H9 (cell line): ENCODE measurements at regions not wholly inside any gene's neighbourhood (a gene's known extent, or its start where the extent isn't known, plus 50 kb on each side); places are given as distances from the start of the nearest gene placed in this dataset.

Experiments used
- DNase-seq: peaks from one replicate; pipeline ENCODE4 v3.0.0-alpha.2; 2017
- H2AFZ ChIP-seq: one replicate; pipeline ENCODE4 v1.6.1; 2013; ENCODE audit warnings: mild to moderate bottlenecking, low read length, control low read depth, moderate library complexity
- H2AK5ac ChIP-seq: 2 replicates; pipeline ENCODE4 v1.6.1; 2013; ENCODE audit warnings: low read length, control low read depth, mixed read lengths; ENCODE audit not compliant: insufficient read length
- H2BK120ac ChIP-seq: one replicate; pipeline ENCODE4 v1.6.1; 2013; ENCODE audit warnings: low read depth, mild to moderate bottlenecking, low read length, control low read depth, inconsistent platforms; ENCODE audit not compliant: poor library complexity, severe bottlenecking
- H2BK12ac ChIP-seq: 2 replicates; pipeline ENCODE4 v1.6.1; 2013; ENCODE audit warnings: low read length, control low read depth, mixed read lengths, low read depth; ENCODE audit not compliant: insufficient read length
- H2BK15ac ChIP-seq: 2 replicates; pipeline ENCODE4 v1.6.1; 2013; ENCODE audit warnings: low read depth, low read length, control low read depth
- H2BK20ac ChIP-seq: one replicate; pipeline ENCODE4 v1.6.1; 2013; ENCODE audit warnings: low read depth, mild to moderate bottlenecking, low read length, control low read depth, inconsistent platforms; ENCODE audit not compliant: poor library complexity, severe bottlenecking
- H2BK5ac ChIP-seq: 2 replicates; pipeline ENCODE4 v1.6.1; 2013; ENCODE audit warnings: low read length, control low read depth, mixed read lengths; ENCODE audit not compliant: insufficient read length
- H3K14ac ChIP-seq: 2 replicates; pipeline ENCODE4 v1.6.1; 2013; ENCODE audit warnings: low read length, control low read depth; ENCODE audit not compliant: insufficient read depth
- H3K18ac ChIP-seq: 2 replicates; pipeline ENCODE4 v1.6.1; 2013; ENCODE audit warnings: low read depth, mild to moderate bottlenecking, mixed read lengths, low read length, control low read depth; ENCODE audit not compliant: insufficient read length
- H3K23ac ChIP-seq: 2 replicates; pipeline ENCODE4 v1.6.1; 2013; ENCODE audit warnings: low read length, control low read depth, mixed read lengths, low read depth; ENCODE audit not compliant: insufficient read length
- H3K23me2 ChIP-seq: 2 replicates; pipeline ENCODE4 v1.6.1; 2013; ENCODE audit warnings: low read depth, mild to moderate bottlenecking, mixed read lengths, low read length, control low read depth; ENCODE audit not compliant: insufficient read length, poor library complexity, severe bottlenecking
- H3K27ac ChIP-seq: 2 replicates; pipeline ENCODE4 v1.5.1; 2013; ENCODE audit warnings: low read length, control low read depth, mixed read lengths, low read depth; ENCODE audit not compliant: insufficient read length
- H3K27me3 ChIP-seq: 2 replicates; pipeline ENCODE4 v1.6.1; 2013; ENCODE audit warnings: low read length, control low read depth, inconsistent platforms; ENCODE audit not compliant: insufficient read depth
- H3K4ac ChIP-seq: 2 replicates; pipeline ENCODE4 v1.6.1; 2013; ENCODE audit warnings: low read depth, mild to moderate bottlenecking, control low read depth, inconsistent platforms, low read length, moderate library complexity
- H3K4me1 ChIP-seq: 2 replicates; pipeline ENCODE4 v1.6.1; 2013; ENCODE audit warnings: low read length, control low read depth, inconsistent platforms; ENCODE audit not compliant: insufficient read depth
- H3K4me2 ChIP-seq: 2 replicates; pipeline ENCODE4 v1.6.1; 2013; ENCODE audit warnings: low read length, control low read depth, mixed read lengths; ENCODE audit not compliant: insufficient read length, insufficient read depth
- H3K56ac ChIP-seq: 2 replicates; pipeline ENCODE4 v1.6.1; 2013; ENCODE audit warnings: low read depth, mild to moderate bottlenecking, mixed read lengths, low read length, control low read depth; ENCODE audit not compliant: insufficient read length
- H3K79me1 ChIP-seq: 2 replicates; pipeline ENCODE4 v1.6.1; 2013; ENCODE audit warnings: low read depth, mild to moderate bottlenecking, moderate library complexity, low read length, control low read depth, inconsistent platforms; ENCODE audit not compliant: insufficient read depth, poor library complexity, severe bottlenecking
- H3K79me2 ChIP-seq: 2 replicates; pipeline ENCODE4 v1.6.1; 2013; ENCODE audit warnings: low read length, control low read depth, inconsistent platforms; ENCODE audit not compliant: insufficient read depth
- H3K9ac ChIP-seq: 2 replicates; pipeline ENCODE4 v1.6.1; 2013; ENCODE audit warnings: low read length, control low read depth, mixed read lengths; ENCODE audit not compliant: insufficient read length; ENCODE audit errors: extremely low read depth
- H3K9me3 ChIP-seq: one replicate; pipeline ENCODE4 v1.6.1; 2013; ENCODE audit warnings: low read depth, low read length, inconsistent platforms; ENCODE audit not compliant: control insufficient read depth
- H3T11ph ChIP-seq: one replicate; pipeline ENCODE4 v1.6.1; 2013; ENCODE audit warnings: mild to moderate bottlenecking, low read length, control low read depth, inconsistent platforms
- H4K20me1 ChIP-seq: one replicate; pipeline ENCODE4 v1.6.1; 2013; ENCODE audit not compliant: control insufficient read depth, insufficient read length, insufficient read depth
- H4K5ac ChIP-seq: 2 replicates; pipeline ENCODE4 v1.6.1; 2013; ENCODE audit warnings: low read depth, mild to moderate bottlenecking, mixed read lengths, low read length, control low read depth; ENCODE audit not compliant: insufficient read length
- H4K8ac ChIP-seq: replicated peaks from 2 replicates; pipeline ENCODE4 v1.6.1; 2013; ENCODE audit warnings: low read length, control low read depth, mixed read lengths, low read depth; ENCODE audit not compliant: insufficient read length
- H4K91ac ChIP-seq: 2 replicates; pipeline ENCODE4 v1.6.1; 2013; ENCODE audit warnings: low read depth, mild to moderate bottlenecking, moderate library complexity, mixed read lengths, low read length, control low read depth; ENCODE audit not compliant: insufficient read length
- H3K27ac Mint-ChIP-seq, 3 experiments: 2 replicates in 2 of 3; 3 replicates in 1 of 3; pipeline ENCODE4 v1.8.0; 2020 to 2021; ENCODE audit warnings: mixed read lengths in 3 of 3, mild to moderate bottlenecking in 1 of 3, moderate library complexity in 1 of 3
- H3K27me3 Mint-ChIP-seq: 2 replicates; pipeline ENCODE4 v1.8.0; 2021; ENCODE audit warnings: low read depth, mild to moderate bottlenecking, moderate library complexity, mixed read lengths
- H3K36me3 Mint-ChIP-seq, 3 experiments: 2 replicates in 2 of 3; 3 replicates in 1 of 3; pipeline ENCODE4 v1.8.0; 2020 to 2021; ENCODE audit warnings: low read depth in 3 of 3, mixed read lengths in 3 of 3; ENCODE audit not compliant: insufficient read depth in 1 of 3
- H3K4me1 Mint-ChIP-seq, 2 experiments: 2 replicates each; pipeline ENCODE4 v1.8.0; 2020; ENCODE audit warnings: mixed read lengths in 2 of 2
- H3K4me3 Mint-ChIP-seq, 2 experiments: 2 replicates in 1 of 2; 3 replicates in 1 of 2; pipeline ENCODE4 v1.8.0; 2020 to 2021; ENCODE audit warnings: mild to moderate bottlenecking in 2 of 2, mixed read lengths in 2 of 2, moderate library complexity in 1 of 2
- H3K9me3 Mint-ChIP-seq, 2 experiments: 2 replicates in 1 of 2; 3 replicates in 1 of 2; pipeline ENCODE4 v1.8.0; 2020; ENCODE audit warnings: mild to moderate bottlenecking in 2 of 2, mixed read lengths in 2 of 2, moderate library complexity in 1 of 2
- WGBS: extraction: QIAGEN DNeasy Blood & Tissue Kit; methylation state at CpG from one replicate; pipeline ENCODE4 v1.1.7; 2013; ENCODE audit warnings: missing lambda C conversion rate, low lambda C conversion rate, mixed read lengths; ENCODE audit not compliant: insufficient read length; ENCODE audit errors: extremely low coverage; 5-methylcytosine and 5-hydroxymethylcytosine counted together
- TF ChIP-seq, protein P1 (sequence below): fragments of 200-600 bp; sonication (generic); conservative IDR thresholded peaks from 3 replicates; pipeline ENCODE4 v1.8.0; 2021; ENCODE audit warnings: antibody characterized with exemption, mild to moderate bottlenecking

GRCh38 chr5:174448041-174448440 is 276.3 kb upstream of the MSX2 start:
- no peak overlapping the region for H3K4me2 ChIP-seq
- Mint-ChIP-seq H3K27me3 (peaks cover 7% of the 10 kb centered on the region), H3K36me3 (peaks cover 0 to 7% (median 0%) of the 10 kb centered on the region in 3 experiments; a peak in 4 of 7 replicates), H3K9me3 (peaks cover 9% of the 10 kb centered on the region in 2 experiments; a peak in 4 of 5 replicates), H3K4me3 (no peak overlapping the region), H3K27ac (no peak overlapping the region), H3K4me1 (peaks cover 0 to 4% of the 10 kb centered on the region in 2 experiments; a peak in 1 of 4 replicates)
- no peak overlapping the region for H2BK12ac ChIP-seq
- no peak overlapping the region for H3K27ac ChIP-seq
- H4K5ac ChIP-seq: no peak overlapping the region
- H4K8ac ChIP-seq: no peak overlapping the region
- no peak overlapping the region for H2BK5ac ChIP-seq
- H2AFZ ChIP-seq: no peak overlapping the region
- H2BK120ac ChIP-seq: no peak overlapping the region
- H3K56ac ChIP-seq: no peak overlapping the region
- WGBS: no CpG with 5 or more reads among the region's 4 CpGs
- no peak overlapping the region for H3K9ac ChIP-seq
- no peak overlapping the region for H2AK5ac ChIP-seq
- H2BK20ac ChIP-seq: no peak overlapping the region
- DNase-seq: no peak
- no peaks in the 10 kb centered on the region for H3K27me3 ChIP-seq
- H3K79me2 ChIP-seq: no peaks in the 10 kb centered on the region
- no peak overlapping the region for H3K18ac ChIP-seq
- H3K14ac ChIP-seq: no peak overlapping the region
- H4K20me1 ChIP-seq: no peaks in the 10 kb centered on the region
- H3K79me1 ChIP-seq: no peaks in the 10 kb centered on the region
- no peak overlapping the region for H2BK15ac ChIP-seq
- H3K23me2 ChIP-seq: no peaks in the 10 kb centered on the region
- no peak overlapping the region for H3T11ph ChIP-seq
- TF ChIP-seq, protein P1, sequence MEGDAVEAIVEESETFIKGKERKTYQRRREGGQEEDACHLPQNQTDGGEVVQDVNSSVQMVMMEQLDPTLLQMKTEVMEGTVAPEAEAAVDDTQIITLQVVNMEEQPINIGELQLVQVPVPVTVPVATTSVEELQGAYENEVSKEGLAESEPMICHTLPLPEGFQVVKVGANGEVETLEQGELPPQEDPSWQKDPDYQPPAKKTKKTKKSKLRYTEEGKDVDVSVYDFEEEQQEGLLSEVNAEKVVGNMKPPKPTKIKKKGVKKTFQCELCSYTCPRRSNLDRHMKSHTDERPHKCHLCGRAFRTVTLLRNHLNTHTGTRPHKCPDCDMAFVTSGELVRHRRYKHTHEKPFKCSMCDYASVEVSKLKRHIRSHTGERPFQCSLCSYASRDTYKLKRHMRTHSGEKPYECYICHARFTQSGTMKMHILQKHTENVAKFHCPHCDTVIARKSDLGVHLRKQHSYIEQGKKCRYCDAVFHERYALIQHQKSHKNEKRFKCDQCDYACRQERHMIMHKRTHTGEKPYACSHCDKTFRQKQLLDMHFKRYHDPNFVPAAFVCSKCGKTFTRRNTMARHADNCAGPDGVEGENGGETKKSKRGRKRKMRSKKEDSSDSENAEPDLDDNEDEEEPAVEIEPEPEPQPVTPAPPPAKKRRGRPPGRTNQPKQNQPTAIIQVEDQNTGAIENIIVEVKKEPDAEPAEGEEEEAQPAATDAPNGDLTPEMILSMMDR: no peak
- H3K4ac ChIP-seq: no peak overlapping the region
- H3K23ac ChIP-seq: no peak overlapping the region
- H3K4me1 ChIP-seq: no peaks in the 10 kb centered on the region
- H3K9me3 ChIP-seq: no peaks in the 10 kb centered on the region
- no peak overlapping the region for H4K91ac ChIP-seq
